HepG2 (cell line): ENCODE measurements at regions not wholly inside any gene's neighbourhood (a gene's known extent, or its start where the extent isn't known, plus 50 kb on each side); places are given as distances from the start of the nearest gene placed in this dataset.

Experiments used
- ARID2 ChIP-seq: sonication (generic); formaldehyde crosslinking; IDR thresholded peaks from 2 replicates; pipeline ENCODE4 v1.8.1; 2022; ENCODE audit warnings: mild to moderate bottlenecking, missing genetic modification reagents, borderline replicate concordance
- CBX1 ChIP-seq: IDR thresholded peaks from one replicate; pipeline ENCODE4 v1.6.1; 2016; ENCODE audit warnings: antibody characterized with exemption, low read depth
- HNF4G ChIP-seq, 2 experiments: sonication (generic) in 1 of 2; formaldehyde crosslinking in 1 of 2; IDR thresholded peaks; 2 replicates each; pipeline versions ENCODE4 v1.4.0 to v1.6.1; 2011 to 2020; ENCODE audit warnings: borderline replicate concordance in 2 of 2, low read depth in 2 of 2, mild to moderate bottlenecking in 2 of 2, low read length in 1 of 2, missing genetic modification reagents in 1 of 2, moderate library complexity in 1 of 2
- HNRNPLL ChIP-seq: fragments of 200-400 bp; formaldehyde crosslinking; IDR thresholded peaks from 2 replicates; pipeline ENCODE4 v1.6.1; 2017; ENCODE audit warnings: mild to moderate bottlenecking, low read depth, low read length; ENCODE audit not compliant: poor library complexity, severe bottlenecking
- KDM4B ChIP-seq: sonication (generic); formaldehyde crosslinking; IDR thresholded peaks from 2 replicates; pipeline ENCODE4 v1.4.0; 2020; ENCODE audit warnings: missing genetic modification reagents
- KLF12 ChIP-seq: sonication (generic); formaldehyde crosslinking; IDR thresholded peaks from 2 replicates; pipeline ENCODE4 v1.4.0; 2020; ENCODE audit warnings: missing genetic modification reagents, borderline replicate concordance
- KLF9 ChIP-seq: IDR thresholded peaks from 2 replicates; pipeline ENCODE4 v1.6.1; 2016; ENCODE audit warnings: low read depth
- REPIN1 ChIP-seq: sonication (generic); formaldehyde crosslinking; IDR thresholded peaks from 2 replicates; pipeline ENCODE4 v1.8.0; 2022; ENCODE audit warnings: missing genetic modification reagents, low read depth, mild to moderate bottlenecking, borderline replicate concordance
- SP2 ChIP-seq: sonication (generic); formaldehyde crosslinking; IDR thresholded peaks from 2 replicates; pipeline ENCODE4 v1.5.1; 2020; ENCODE audit warnings: mild to moderate bottlenecking, missing genetic modification reagents
- TF ChIP-seq, protein P1 (sequence below): sonication (generic); formaldehyde crosslinking; IDR thresholded peaks from 2 replicates; pipeline ENCODE4 v1.4.0; 2020; ENCODE audit warnings: missing genetic modification reagents
- TF ChIP-seq, protein P2 (sequence below): sonication (generic); formaldehyde crosslinking; IDR thresholded peaks from 2 replicates; pipeline ENCODE4 v1.4.0; 2020; ENCODE audit warnings: low read depth, mild to moderate bottlenecking, missing genetic modification reagents
- TF ChIP-seq, protein P3 (sequence below): sonication (generic); formaldehyde crosslinking; IDR thresholded peaks from 2 replicates; pipeline ENCODE4 v1.4.0; 2020; ENCODE audit warnings: missing genetic modification reagents

DNA sequence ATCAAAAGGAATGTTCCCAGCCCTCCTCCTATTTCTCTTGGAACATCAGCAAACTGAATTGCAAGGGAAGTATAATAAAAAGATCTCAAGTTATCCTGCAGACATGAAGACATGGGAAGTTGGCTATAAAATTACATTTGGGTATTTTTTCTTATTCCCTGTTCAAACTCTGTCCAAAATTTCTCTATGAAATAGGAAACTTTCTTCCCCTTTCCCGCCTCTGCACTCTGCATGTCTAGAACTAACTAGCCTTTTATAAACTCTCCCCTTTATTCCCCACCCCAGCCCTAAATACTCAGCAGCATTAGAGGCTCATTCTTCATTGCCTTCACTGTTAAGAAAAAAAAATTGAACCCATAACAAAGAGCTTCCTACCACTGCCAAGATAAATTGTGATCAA, 126.7 kb upstream of the EDNRA start:
- TF ChIP-seq HNF4G (IDR thresholded peaks at IDR 0.05; ENCODE audit: borderline replicate concordance, low read depth, low read length) (no peak), HNF4G (CRISPR knock-in tag; IDR thresholded peaks at IDR 0.05; ENCODE audit: borderline replicate concordance, low read depth) (no peak), KLF12 (CRISPR knock-in tag) (no peak), HNRNPLL (no peak), KDM4B (CRISPR knock-in tag) (no peak), SP2 (no peak), KLF9 (CRISPR knock-in tag) (no peak), CBX1 (no peak), ARID2 (no peak), REPIN1 (CRISPR knock-in tag) (no peak)
- TF ChIP-seq, protein P1, sequence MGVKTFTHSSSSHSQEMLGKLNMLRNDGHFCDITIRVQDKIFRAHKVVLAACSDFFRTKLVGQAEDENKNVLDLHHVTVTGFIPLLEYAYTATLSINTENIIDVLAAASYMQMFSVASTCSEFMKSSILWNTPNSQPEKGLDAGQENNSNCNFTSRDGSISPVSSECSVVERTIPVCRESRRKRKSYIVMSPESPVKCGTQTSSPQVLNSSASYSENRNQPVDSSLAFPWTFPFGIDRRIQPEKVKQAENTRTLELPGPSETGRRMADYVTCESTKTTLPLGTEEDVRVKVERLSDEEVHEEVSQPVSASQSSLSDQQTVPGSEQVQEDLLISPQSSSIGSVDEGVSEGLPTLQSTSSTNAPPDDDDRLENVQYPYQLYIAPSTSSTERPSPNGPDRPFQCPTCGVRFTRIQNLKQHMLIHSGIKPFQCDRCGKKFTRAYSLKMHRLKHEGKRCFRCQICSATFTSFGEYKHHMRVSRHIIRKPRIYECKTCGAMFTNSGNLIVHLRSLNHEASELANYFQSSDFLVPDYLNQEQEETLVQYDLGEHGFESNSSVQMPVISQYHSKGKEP = no peak
- TF ChIP-seq, protein P2, sequence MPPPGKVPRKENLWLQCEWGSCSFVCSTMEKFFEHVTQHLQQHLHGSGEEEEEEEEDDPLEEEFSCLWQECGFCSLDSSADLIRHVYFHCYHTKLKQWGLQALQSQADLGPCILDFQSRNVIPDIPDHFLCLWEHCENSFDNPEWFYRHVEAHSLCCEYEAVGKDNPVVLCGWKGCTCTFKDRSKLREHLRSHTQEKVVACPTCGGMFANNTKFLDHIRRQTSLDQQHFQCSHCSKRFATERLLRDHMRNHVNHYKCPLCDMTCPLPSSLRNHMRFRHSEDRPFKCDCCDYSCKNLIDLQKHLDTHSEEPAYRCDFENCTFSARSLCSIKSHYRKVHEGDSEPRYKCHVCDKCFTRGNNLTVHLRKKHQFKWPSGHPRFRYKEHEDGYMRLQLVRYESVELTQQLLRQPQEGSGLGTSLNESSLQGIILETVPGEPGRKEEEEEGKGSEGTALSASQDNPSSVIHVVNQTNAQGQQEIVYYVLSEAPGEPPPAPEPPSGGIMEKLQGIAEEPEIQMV = no peak
- TF ChIP-seq, protein P3, sequence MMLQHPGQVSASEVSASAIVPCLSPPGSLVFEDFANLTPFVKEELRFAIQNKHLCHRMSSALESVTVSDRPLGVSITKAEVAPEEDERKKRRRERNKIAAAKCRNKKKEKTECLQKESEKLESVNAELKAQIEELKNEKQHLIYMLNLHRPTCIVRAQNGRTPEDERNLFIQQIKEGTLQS = no peak
